NOMO-1 treated with DMSO at 0.1 percent for 48 hours (cell line): ENCODE measurements at regions not wholly inside any gene's neighbourhood (a gene's known extent, or its start where the extent isn't known, plus 50 kb on each side); places are given as distances from the start of the nearest gene placed in this dataset.
"Not testable (repeated sequence)": the region's sequence is repeated elsewhere in the genome, so short reads cannot be mapped to it uniquely, and the experiment has no call there.

ENCODE experiments used
- DNase-seq: peaks from one replicate; lab custom pipeline; 2025; ENCODE audit not compliant: unreplicated experiment; lab: John Stamatoyannopoulos, UW

DNA sequence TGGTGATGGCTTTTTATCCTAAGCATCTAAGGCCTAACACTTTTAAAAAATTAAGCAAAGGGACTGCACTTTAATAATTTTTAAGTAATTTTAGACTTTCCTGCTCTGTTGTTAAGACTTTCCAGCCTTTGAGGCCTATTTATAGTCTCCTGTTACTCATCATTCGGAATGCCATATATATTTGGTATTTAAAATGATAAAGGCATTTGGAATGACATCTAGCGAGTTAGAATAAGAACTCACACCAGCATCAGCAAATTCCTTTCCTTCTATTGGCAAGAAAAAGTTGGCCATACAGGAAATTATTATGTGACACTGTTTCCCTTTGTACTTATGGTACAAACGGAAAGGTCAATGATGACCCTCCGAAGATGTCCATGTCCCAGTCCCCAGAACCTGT lies 88.1 kb upstream of the STMND1 start:
- no peak for DNase-seq

DNA sequence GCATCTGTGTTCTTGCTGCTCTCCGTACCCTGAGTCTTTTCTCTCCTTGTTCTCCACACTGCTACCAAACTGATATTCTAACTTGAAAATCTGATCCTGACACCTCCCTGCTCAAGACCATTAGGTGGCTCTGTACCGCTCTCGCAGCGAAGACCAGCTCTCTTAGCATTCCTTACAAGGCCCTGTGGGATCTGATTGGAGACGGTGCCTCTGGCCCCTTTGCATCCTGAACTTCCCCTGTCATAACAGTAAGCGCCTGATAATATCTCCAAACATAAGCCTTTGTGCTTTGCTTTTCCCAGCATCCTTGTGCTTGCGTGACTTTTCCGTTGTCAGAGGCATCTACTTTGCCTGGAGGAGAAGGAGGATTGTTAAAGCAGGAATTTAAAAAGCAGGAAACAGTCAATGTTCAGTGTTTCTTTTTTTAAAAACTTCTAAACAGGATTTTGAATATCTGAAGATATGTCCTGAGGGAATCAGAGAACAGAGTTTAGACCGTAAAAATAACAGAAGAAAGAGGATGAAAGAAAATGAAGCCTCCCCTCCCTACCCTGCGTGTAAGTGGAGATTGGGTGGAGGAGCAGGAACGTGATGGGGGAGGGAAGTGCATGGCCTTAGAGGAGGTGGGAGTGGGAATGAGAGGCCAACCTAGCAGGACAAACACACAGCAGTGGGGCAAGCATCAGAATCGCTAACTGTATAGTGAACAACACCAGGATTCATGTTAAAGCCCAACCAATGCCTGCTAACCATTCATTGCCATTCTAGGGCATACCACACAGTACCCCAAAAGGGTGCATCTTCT lies 89.2 kb upstream of the STMND1 start:
- no peak for DNase-seq

DNA sequence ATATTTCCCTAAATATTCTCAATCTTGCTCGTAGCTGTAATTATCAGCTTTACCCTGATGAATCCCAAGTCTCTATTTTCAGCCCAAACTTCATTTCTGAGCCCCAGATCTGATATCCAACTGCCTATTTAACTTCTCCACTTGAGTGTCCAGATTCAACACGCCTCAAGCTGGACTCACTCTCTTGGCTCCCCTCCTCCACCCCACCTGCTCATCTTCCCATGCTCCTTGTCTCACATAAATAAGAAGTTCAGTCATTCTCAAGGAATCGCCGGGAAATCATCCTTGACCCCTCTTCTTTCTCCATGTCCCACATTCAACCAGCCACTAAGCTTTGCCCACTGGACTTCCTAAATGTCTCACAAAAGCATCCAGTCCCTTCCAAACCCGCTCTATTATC lies 89.9 kb upstream of the STMND1 start:
- no peak for DNase-seq

DNA sequence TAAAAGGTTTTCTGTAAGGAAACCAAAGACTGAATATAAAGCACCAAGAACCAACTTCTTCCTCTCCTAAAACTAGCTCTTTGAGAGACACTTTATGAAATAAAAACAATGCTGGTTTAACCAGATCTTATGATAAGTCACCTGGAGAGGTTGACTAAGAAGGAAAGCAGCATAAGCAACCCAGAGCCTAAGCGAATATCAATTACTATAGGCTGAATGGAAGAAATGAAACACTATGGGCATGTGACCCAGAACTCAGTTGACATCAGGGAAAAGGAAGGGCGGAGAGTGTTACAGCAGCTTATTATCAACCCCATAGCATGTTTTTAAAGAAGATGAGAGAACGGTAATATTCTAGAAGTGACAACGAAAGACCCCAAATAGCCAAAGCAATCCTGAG lies 94.1 kb upstream of the STMND1 start:
- DNase-seq: no peak

DNA sequence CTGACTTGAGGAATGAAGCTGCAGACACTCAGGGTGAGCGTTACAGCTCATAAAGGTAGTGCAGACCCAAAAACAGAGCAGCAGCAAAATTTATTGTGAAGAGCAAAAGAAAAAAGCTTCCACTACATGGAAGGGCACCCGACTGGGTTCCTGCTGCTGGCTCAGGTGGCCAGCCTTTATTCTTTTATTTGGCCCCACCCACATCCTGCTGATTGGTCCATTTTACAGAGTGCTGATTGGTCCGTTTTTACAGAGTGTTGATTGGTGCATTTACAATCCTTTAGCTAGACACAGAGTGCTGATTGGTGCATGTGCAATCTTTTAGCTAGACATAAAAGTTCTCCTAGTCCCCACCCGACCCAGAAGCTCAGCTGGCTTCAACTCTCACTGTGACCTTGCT lies 95.3 kb upstream of the STMND1 start:
- DNase-seq: no peak

DNA sequence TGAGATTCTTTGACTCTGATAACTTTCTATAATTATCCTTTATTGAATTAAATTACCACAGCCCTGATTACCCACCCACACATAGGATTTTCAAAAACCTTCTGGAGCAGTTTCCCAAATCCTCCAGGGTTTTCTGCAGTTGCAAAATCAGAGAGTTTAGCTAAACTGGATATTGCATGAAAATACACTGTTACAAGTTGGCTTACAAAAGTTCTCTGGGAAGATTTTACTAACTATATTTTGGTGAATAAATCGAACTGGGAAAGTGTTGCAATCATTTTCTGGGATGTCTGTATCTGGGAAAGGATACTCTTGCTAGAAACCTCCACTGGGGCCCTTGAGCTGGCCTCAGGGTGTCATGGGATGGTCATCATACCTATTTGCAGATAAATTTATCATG lies 97.6 kb upstream of the STMND1 start:
- no peak for DNase-seq

DNA sequence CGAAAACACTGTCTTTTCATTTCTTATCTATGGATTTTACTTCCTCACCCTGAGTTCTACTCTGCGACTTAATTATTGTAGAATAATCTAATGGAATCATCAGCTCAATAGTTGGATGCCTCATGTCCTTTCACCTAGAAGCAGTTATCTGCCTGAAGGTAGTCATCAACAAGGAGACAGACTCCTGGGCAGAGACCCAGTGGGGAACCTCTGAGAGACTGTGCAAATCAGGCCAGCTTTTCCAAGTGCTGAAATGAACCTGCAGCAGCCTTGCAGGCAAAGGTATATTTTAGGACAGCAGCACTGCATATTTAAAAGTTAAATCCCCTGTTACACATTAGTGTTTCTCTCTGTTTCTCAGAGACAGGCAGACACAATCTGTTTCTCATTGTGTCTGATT lies 99.7 kb upstream of the STMND1 start:
- DNase-seq: no peak

DNA sequence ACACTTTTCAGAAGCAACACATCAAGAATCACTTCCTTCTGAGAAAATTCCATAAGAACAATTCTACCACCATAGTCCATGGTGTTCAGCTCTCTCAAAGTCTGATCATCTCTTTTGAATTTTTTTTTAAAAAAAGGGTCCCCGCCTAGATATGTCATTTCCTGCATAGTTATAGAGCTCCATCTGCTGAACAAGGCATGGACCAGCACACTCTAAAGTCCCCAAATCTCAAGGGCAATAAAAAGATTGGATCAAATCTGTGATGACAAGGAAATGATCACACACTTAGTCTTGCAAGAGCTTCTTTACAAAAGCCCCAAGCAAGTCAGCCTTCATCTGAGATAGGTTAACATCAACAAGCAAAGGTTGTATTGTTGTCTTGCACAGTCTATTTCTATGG lies 100.7 kb upstream of the STMND1 start:
- DNase-seq: no peak

DNA sequence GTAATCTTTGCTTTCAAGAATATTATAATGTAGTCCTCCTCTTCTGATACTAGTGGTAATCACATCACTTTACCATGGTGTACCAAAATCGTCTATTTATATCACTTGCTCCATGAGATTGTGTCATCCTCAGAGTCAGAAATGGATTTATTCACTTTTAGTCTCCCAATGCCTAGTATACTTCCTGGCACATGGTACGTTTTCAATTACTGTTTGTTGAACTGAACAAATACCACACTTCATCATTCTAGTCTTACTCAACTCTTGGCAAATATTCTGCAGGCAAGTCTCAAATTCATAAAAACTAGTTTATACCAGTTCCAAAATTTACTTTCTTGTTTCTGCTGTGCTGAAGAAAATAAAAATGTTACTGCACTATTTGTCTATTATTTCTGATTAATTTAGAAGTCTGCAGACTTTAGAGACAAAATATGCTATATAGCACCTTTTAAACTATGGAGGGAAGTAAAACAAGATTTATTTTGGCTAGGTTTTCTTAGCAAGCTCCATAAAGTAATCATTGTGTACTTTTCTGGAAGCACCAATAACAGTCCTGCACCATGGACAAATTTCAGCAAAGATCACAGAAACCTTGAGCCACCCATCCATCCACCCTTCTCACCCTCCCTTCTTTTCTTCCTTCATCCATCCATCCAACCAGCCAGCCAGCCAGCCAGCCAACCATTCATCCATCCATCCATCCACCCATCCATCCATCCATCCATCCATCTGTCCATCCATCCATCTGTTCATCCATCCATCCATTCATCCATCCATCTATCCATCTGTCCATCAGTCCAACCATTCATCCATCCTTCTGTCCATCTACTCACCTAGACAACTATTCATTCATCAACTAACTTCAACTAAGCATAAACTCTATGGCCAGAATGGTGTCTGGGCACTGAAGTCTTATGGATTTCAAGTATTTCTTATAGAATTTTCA lies 102.1 kb upstream of the STMND1 start:
- DNase-seq: no peak

DNA sequence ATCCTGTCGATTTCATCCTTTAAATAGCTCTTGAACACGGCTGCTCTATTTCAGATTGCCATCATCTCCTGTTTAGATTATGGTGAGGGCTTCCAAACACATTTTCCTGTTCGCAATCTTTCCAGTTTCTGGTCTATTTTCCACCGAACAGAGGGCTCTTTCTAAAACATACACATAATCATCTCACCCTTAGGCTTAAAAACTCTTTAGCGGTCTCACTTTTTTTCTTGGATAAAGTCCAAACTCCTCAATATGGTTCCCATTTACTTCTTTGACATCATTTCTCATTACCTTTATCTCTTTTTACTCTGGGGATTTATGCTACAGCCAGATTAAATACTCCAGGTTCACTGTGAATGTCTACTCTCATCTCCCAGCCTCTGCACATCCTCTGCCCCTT lies 103.4 kb upstream of the STMND1 start:
- no peak for DNase-seq

DNA sequence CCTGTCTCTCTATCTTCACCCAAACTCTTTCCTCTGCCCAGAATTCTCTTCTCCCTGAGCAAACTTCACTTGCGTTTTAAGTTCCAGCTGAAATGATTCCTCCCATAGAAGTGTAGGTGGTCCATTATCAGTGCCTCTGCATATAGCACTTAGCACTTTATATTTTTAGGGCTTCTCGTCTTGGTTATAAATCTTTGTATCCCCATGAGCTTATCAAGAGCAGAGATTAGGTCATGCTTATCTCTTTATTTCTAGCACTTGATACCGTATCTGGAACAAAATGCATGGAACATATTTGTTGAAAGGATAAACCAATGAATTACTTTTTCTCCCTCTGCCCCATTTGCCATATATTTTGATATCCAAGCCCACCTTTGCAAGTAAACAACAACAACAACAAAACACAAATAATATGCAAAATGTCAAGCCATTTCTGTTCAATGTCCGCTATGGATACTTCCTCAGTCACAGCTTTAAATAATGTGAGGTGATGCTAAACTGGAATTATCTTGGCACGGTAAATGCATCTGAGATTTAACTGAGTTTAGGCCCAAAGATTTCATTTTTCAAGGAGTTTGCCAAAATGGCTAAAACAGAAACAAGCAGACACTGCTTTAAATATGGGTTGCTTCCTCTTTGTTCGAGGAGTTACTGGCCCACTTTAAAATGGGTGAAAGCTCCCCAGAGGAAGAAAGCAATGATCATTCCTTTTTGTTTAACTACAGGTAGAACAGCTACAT lies 106.2 kb upstream of the STMND1 start:
- DNase-seq: no peak

DNA sequence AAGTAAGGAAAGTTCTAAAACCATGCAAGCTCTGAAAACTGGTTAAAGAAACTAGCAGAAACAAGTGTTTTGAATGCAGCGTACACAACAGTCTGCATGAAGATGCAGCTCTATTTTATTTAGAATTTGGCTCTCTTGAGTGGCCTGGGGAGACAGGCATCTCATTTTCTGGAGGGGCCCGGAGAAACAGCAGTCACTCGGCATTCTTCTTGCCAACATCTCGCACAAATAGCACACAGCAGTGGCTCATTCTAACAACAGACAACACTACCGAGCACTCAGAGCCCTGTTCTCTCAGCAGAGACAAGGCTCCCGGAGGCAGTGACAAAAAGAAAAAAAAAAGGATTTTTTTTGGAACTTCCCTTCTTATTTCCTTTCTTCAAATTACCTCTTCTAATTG lies 108.5 kb upstream of the STMND1 start:
- DNase-seq: no peak

DNA sequence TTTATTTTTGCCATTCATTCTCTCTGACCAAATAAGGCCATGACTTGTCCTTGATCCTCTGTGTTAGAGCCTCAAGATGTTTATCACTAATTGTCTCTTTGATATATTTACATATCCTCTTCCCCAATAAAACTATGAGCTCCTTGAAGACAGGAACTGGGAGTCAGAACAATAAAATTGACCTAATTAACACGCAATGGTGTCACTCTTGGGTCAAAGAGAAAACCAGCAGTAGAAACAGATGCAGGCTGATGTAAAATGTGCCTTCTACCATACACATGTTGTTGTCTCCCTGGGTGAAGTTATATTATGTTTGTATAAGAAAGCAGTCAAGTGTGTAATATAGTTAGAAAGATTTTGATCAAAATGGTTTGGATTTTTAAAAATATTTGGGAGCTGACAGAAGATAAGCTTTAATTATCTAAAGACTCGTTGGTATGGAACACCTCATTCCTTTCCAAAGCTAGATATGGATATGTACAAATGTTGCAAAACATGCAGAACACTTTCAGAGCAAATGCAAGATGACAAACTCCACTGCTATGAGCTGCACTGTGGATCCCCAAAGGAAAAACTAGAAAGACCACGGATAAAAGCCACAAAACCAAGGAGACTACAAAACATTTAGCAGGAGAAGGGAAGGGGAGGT lies 109.7 kb upstream of the STMND1 start:
- DNase-seq: no peak

DNA sequence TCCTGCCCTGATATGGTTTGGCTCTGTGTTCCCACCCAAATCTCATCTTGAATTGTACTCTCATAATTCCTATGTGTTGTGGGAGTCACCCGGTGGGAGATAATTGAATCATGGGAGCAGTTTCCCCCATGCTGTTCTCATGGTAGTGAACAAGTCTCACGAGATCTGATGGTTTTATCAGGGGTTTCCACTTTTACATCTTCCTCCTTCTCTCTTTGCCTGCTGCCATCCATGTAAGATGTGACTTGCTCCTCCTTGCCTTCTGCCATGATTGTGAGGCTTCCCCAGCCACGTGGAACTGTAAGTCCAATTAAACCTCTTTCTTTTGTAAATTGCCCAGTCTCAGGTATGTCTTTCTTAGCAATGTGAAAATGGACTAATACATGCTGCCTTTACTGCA lies 111.9 kb upstream of the STMND1 start:
- DNase-seq: not testable (repeated sequence)

DNA sequence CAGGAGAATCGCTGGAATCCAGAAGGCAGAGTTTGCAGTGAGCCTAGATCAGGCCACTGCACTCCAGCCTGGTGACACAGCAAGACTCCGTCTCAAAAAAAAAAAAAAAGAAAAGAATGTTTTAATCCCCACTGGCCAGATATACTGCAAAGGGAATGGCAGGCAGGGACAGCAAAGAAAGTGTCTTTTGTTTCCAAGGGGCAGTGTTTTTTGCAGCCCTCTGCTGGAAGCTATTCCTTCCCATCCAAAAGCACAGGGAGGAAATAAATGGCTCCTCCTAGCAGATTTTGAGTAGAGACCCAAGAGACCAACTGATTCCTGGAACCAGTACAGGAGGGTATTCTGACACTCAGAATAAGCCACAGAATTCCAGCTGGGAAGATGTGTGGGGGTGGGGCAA lies 112.5 kb upstream of the STMND1 start:
- DNase-seq: no peak

DNA sequence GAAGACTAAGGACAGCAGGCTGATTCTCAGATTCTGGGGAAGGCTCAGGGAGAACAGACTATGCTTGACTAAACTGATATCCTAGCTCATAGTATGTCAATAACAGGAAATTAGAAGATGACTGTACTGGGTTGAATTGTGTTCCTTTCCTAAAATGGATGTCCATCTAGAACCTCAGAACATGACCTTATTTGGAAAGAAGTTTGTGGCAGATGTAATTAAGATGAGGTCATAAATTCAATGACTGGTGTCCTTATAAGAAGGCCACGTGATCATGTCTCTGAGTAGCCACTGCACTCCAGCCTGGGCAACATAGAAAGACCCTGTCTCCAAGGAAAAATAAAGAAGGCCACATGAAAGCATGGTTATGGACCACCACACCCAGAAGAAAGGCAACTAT lies 113.9 kb upstream of the STMND1 start:
- DNase-seq: no peak

DNA sequence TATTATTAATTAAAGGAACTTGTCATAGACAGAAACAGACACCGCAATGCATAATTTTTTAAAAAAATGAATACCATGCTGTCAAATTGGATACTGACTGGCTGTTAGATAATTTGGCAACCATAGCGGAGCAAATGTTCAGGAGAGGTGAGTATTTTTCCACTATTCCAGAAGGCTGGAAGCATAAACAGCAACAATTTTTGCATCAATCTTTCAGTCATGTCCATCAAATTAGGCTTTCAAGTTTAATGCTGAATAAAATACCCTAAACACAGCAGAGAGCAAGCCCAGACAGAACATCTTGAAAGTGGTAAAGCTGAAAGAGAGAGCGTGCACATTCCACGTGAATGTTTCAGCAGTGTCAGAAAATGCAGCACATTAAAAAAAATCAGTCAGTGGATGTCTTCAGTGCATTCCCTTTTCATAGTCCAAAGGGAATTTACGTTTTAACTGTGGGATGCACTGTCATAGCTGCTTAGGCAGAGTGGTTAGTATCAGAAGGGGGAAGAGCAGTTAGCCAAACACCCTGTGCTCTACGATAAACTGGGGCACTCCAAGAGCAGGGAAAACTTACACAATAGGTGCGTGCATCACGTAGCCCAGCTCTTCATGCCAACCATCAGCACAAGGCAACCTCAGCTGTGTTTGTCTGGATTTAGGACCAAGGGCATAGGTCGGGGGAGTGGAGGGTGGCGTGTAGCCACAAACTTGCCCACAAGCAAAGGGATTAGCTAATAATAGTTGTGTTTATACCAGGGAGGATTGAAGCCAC lies 116.2 kb upstream of the STMND1 start:
- peak; percentile 65 for DNase-seq

DNA sequence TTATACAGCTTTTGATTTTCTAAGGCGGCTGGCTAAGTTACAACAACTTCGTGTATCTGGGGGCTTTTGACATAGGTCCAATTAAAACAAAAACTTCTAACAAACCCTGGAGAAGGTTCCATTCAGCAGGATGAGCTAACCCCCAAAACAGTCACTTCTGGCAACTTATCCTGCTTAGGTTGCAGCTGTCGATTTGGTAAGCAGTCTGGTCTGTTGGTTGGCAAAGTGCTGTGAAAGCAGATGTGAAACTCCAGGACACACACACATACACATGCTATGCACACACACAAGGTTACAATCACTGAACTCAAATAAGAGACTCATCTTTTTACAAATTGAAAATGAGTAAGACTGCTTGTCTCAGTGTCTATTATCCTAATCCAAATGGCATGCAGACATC lies 119.0 kb upstream of the STMND1 start:
- DNase-seq: peak; percentile 84

DNA sequence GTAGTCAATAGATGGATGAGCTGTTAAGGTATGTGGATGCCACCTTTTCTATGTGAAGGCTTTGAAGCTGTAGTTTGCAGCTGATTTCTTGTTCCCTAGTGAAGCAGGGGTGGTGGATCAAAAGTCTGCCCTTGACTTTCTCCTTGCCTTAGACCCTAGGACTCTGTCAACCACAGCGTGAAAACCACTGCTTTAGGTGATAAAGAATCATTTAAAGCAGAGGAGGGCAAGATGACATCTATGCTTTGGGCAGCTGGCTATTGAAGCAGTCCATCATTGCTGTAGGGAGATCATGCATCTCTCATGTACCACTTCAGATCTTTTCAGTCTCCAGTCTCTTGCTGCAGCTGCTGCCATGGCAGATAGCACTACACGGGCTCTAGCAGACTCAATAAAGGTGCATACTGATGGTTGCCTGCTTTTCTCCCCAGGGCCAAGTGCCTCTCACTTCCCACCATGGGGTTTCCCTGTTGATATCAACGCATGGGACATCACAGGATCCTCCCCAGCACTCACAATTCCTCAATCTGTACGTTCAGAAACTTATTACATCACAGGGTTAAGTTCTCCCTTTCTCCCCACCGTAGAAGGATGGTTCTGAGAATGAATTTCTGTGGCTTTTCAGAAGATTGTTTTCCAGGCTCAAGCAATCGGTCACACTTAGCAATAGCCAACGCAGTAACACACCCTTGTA lies 122.0 kb upstream of the STMND1 start:
- DNase-seq: no peak

DNA sequence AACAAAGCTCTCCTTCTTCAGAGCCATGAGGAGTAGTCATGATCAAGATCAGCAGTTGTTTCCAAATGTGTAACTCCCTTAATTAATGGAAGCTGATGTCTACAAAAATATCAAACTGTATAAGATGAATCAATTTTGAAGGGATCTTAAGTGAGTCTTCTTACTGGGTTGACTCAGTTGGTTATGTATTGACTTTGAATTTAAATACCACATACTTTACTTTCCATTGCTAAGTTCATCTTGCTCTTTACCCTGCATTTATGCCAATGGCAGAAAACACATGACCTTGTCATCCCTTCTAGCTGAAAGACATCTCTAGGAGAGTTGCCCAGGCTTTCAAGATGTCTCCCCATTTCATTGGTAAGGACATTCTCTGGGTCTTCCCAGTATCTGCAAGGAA lies 123.2 kb upstream of the STMND1 start:
- DNase-seq: no peak
